IMR-90 (cell line): ENCODE measurements at regions not wholly inside any gene's neighbourhood (a gene's known extent, or its start where the extent isn't known, plus 50 kb on each side); places are given as distances from the start of the nearest gene placed in this dataset.

Source experiments
- ATAC-seq: fragments of 200-7000 bp; cut with Tn5 transposase; 2 replicates; pipeline ENCODE4 v1.9.1; 2020; ENCODE audit warnings: low read depth, mild to moderate bottlenecking, moderate library complexity
- BruUV-seq: library from RNA; stranded (reverse); fragments of 400-500 nt; replicated peaks from 2 replicates; lab custom pipeline; 2021; lab: Mats Ljungman, UMichigan
- CTCF ChIA-PET: fragments of 300-600 bp; formaldehyde crosslinking; extraction: SDS; loops from one replicate; lab custom pipeline; 2021; ENCODE audit warnings: antibody characterized with exemption; lab: Yijun Ruan, JAX
- POLR2A ChIA-PET: fragments of 300-600 bp; sonication (Branson Sonifier 250); formaldehyde crosslinking; loops from one replicate; lab custom pipeline; 2022; ENCODE audit warnings: antibody characterized with exemption; ENCODE audit not compliant: unreplicated experiment; lab: Charles Lee
- DNase-seq: peaks from one replicate; pipeline ENCODE4 v3.0.0; 2013
- H2AFZ ChIP-seq: replicated peaks from 2 replicates; pipeline ENCODE3; 2013; ENCODE audit warnings: low read length, mild to moderate bottlenecking; ENCODE audit not compliant: poor library complexity
- H2AK5ac ChIP-seq: 2 replicates; pipeline ENCODE4 v1.6.1; 2013; ENCODE audit warnings: low read depth, low read length, inconsistent platforms
- H2AK9ac ChIP-seq: replicated peaks from 2 replicates; pipeline ENCODE3; 2013; ENCODE audit warnings: mild to moderate bottlenecking, low read depth, low read length, moderate library complexity; ENCODE audit not compliant: poor library complexity
- H2BK120ac ChIP-seq: 2 replicates; pipeline ENCODE4 v1.6.1; 2013; ENCODE audit warnings: low read depth, low read length, inconsistent platforms
- H2BK15ac ChIP-seq: 3 replicates; pipeline ENCODE4 v1.6.1; 2013; ENCODE audit warnings: low read depth, low read length, inconsistent platforms
- H2BK20ac ChIP-seq: 2 replicates; pipeline ENCODE4 v1.6.1; 2013; ENCODE audit warnings: low read depth, mild to moderate bottlenecking, inconsistent platforms, low read length, moderate library complexity
- H2BK5ac ChIP-seq: 2 replicates; pipeline ENCODE4 v1.6.1; 2013; ENCODE audit warnings: mild to moderate bottlenecking, low read depth, low read length, inconsistent platforms; ENCODE audit not compliant: poor library complexity, severe bottlenecking
- H3K14ac ChIP-seq: replicated peaks from 2 replicates; pipeline ENCODE4 v1.6.1; 2013; ENCODE audit warnings: low read depth, low read length, inconsistent platforms
- H3K18ac ChIP-seq: 2 replicates; pipeline ENCODE4 v1.6.1; 2013; ENCODE audit warnings: low read depth, low read length, control low read depth
- H3K23ac ChIP-seq: 2 replicates; pipeline ENCODE4 v1.6.1; 2013; ENCODE audit warnings: low read depth, low read length, inconsistent platforms
- H3K27ac ChIP-seq: 2 replicates; pipeline ENCODE4 v1.5.1; 2013; ENCODE audit warnings: mild to moderate bottlenecking, control low read depth, low read length; ENCODE audit not compliant: insufficient read depth
- H3K27me3 ChIP-seq: 2 replicates; pipeline ENCODE4 v1.6.1; 2013; ENCODE audit warnings: low read length; ENCODE audit not compliant: control insufficient read depth, insufficient read depth
- H3K36me3 ChIP-seq: 2 replicates; pipeline ENCODE4 v1.6.1; 2013; ENCODE audit warnings: low read length, mixed read lengths; ENCODE audit not compliant: control insufficient read depth, insufficient read depth
- H3K4ac ChIP-seq: 2 replicates; pipeline ENCODE4 v1.6.1; 2013; ENCODE audit warnings: low read depth, low read length, inconsistent platforms
- H3K4me1 ChIP-seq: 2 replicates; pipeline ENCODE4 v1.6.1; 2013; ENCODE audit warnings: low read length, mixed read lengths; ENCODE audit not compliant: control insufficient read depth, insufficient read depth
- H3K4me2 ChIP-seq: 2 replicates; pipeline ENCODE4 v1.6.1; 2013; ENCODE audit warnings: low read depth, mild to moderate bottlenecking, control low read depth, low read length, moderate library complexity
- H3K4me3 ChIP-seq: 2 replicates; pipeline ENCODE4 v1.5.1; 2013; ENCODE audit warnings: low read depth, mild to moderate bottlenecking, control low read depth, low read length, moderate library complexity; ENCODE audit not compliant: insufficient read depth
- H3K56ac ChIP-seq: 2 replicates; pipeline ENCODE4 v1.6.1; 2013; ENCODE audit warnings: low read length, inconsistent platforms; ENCODE audit not compliant: insufficient read depth; ENCODE audit errors: extremely low read depth
- H3K79me1 ChIP-seq, 2 experiments: 2 replicates each; pipeline ENCODE4 v1.6.1; 2013; ENCODE audit warnings: low read length in 2 of 2, inconsistent platforms in 1 of 2, low read depth in 1 of 2
- H3K9ac ChIP-seq: 2 replicates; pipeline ENCODE4 v1.6.1; 2013; ENCODE audit warnings: low read depth, low read length, control low read depth
- H3K9me1 ChIP-seq: 2 replicates; pipeline ENCODE4 v1.6.1; 2013; ENCODE audit warnings: low read length, inconsistent platforms; ENCODE audit not compliant: insufficient read depth
- H3K9me3 ChIP-seq: 2 replicates; pipeline ENCODE4 v1.6.1; 2013; ENCODE audit warnings: low read length; ENCODE audit not compliant: control insufficient read depth, insufficient read depth
- H4K20me1 ChIP-seq: 2 replicates; pipeline ENCODE4 v1.6.1; 2013; ENCODE audit warnings: low read length, inconsistent platforms; ENCODE audit not compliant: insufficient read depth
- H4K5ac ChIP-seq: 2 replicates; pipeline ENCODE4 v1.6.1; 2013; ENCODE audit warnings: mild to moderate bottlenecking, low read depth, low read length, control low read depth
- H4K8ac ChIP-seq, 2 experiments: 2 replicates each; pipeline ENCODE4 v1.6.1; 2013; ENCODE audit warnings: low read depth in 2 of 2, low read length in 2 of 2, control low read depth in 1 of 2, inconsistent platforms in 1 of 2
- H4K91ac ChIP-seq: 2 replicates; pipeline ENCODE4 v1.6.1; 2013; ENCODE audit warnings: low read depth, low read length, inconsistent platforms; ENCODE audit not compliant: insufficient read depth
- BHLHE40 ChIP-seq: fragments of 150-350 bp; IDR thresholded peaks from 2 replicates; pipeline ENCODE4 v1.6.1; 2016; ENCODE audit warnings: mild to moderate bottlenecking, low read depth, low read length
- CEBPB ChIP-seq: IDR thresholded peaks from 2 replicates; pipeline ENCODE4 v1.6.1; 2012; ENCODE audit warnings: low read depth, low read length, improper control_type of control experiment
- CHD1 ChIP-seq: IDR thresholded peaks from 2 replicates; pipeline ENCODE4 v1.6.1; 2012; ENCODE audit warnings: low read depth, low read length, improper control_type of control experiment
- CTCF ChIP-seq: conservative IDR thresholded peaks from 2 replicates; pipeline ENCODE4 v1.5.1; 2012; ENCODE audit warnings: mild to moderate bottlenecking, low read depth, low read length, improper control_type of control experiment
- ELK1 ChIP-seq: fragments of 150-350 bp; IDR thresholded peaks from 2 replicates; pipeline ENCODE4 v1.6.1; 2016; ENCODE audit warnings: low read depth, mild to moderate bottlenecking, low read length, moderate library complexity, borderline replicate concordance
- FOS ChIP-seq: fragments of 150-350 bp; IDR thresholded peaks from 2 replicates; pipeline ENCODE4 v1.6.1; 2016; ENCODE audit warnings: low read depth, low read length
- MAFK ChIP-seq: IDR thresholded peaks from 2 replicates; pipeline ENCODE4 v1.6.1; 2012; ENCODE audit warnings: low read depth, low read length, improper control_type of control experiment
- MAZ ChIP-seq: IDR thresholded peaks from 2 replicates; pipeline ENCODE4 v1.6.1; 2012; ENCODE audit warnings: low read depth, mild to moderate bottlenecking, low read length, improper control_type of control experiment, moderate library complexity, borderline replicate concordance
- MXI1 ChIP-seq: IDR thresholded peaks from 2 replicates; pipeline ENCODE4 v1.6.1; 2012; ENCODE audit warnings: low read depth, mild to moderate bottlenecking, low read length, moderate library complexity, borderline replicate concordance
- NFE2L2 ChIP-seq: fragments of 150-350 bp; IDR thresholded peaks from 2 replicates; pipeline ENCODE4 v1.6.1; 2016; ENCODE audit warnings: low read depth, mild to moderate bottlenecking, low read length
- RAD21 ChIP-seq: IDR thresholded peaks from 2 replicates; pipeline ENCODE4 v1.6.1; 2012; ENCODE audit warnings: low read length, improper control_type of control experiment
- RCOR1 ChIP-seq: IDR thresholded peaks from 2 replicates; pipeline ENCODE4 v1.6.1; 2012; ENCODE audit warnings: mild to moderate bottlenecking, low read length, improper control_type of control experiment; ENCODE audit not compliant: insufficient replicate concordance
- RFX5 ChIP-seq: IDR thresholded peaks from 2 replicates; pipeline ENCODE4 v1.8.0; 2012; ENCODE audit warnings: low read depth, mild to moderate bottlenecking, low read length, moderate library complexity
- SMC3 ChIP-seq: fragments of 150-350 bp; IDR thresholded peaks from 2 replicates; pipeline ENCODE4 v1.6.1; 2016; ENCODE audit warnings: low read depth, mild to moderate bottlenecking, antibody characterized with exemption, low read length, moderate library complexity
- WGBS, 2 experiments: methylation state at CpG; one replicate each; pipeline versions ENCODE4 v1.1.5 to v1.1.7; 2013; ENCODE audit warnings: missing lambda C conversion rate in 2 of 2; ENCODE audit not compliant: insufficient read length in 1 of 2; ENCODE audit errors: extremely low coverage in 2 of 2; 5-methylcytosine and 5-hydroxymethylcytosine counted together
- dilution Hi-C: fragments of 300-500 bp; cut with HindIII; formaldehyde crosslinking; loops from one replicate; pipeline ENCODE4 v1.14.3; 2018; ENCODE audit warnings: low sequenced_read_pairs; ENCODE audit not compliant: unreplicated experiment
- in situ Hi-C: fragments of 300-500 bp; cut with MboI; formaldehyde crosslinking; loops from 3 replicates; pipeline ENCODE4 v1.14.3; 2019; ENCODE audit warnings: low sequenced_read_pairs, inconsistent platforms, mixed read lengths
- intact Hi-C: fragments of 100-400 bp; cut with micrococcal nuclease; formaldehyde crosslinking; loops from 2 replicates; pipeline ENCODE4 v1.10.0; 2022

GRCh38 chr1:70499695-70500094 is 88.6 kb downstream of the CTH start:
- H4K91ac ChIP-seq: no peak overlapping the region
- H3K14ac ChIP-seq: no peak overlapping the region
- H3K18ac ChIP-seq: no peak overlapping the region
- POLR2A ChIA-PET: no interaction called here
- no peak overlapping the region for H3K23ac ChIP-seq
- no peak overlapping the region for H4K8ac ChIP-seq
- H2AFZ ChIP-seq: no peak overlapping the region
- WGBS, 2 experiments: no CpG with 5 or more reads among the region's 1 CpG
- CTCF ChIA-PET: interaction anchor here (0.7 kb wide), 1 partner anchor 13 kb away, joined by 3 read pairs; no protein-coding TSS in a partner anchor
- H3K4me3 ChIP-seq: no peak overlapping the region
- H3K27me3 ChIP-seq: no peaks in the 10 kb centered on the region; the same call in 1 of the 2 replicates
- H4K5ac ChIP-seq: no peak overlapping the region
- H2BK15ac ChIP-seq: no peak overlapping the region
- no peaks in the 10 kb centered on the region for H3K9me3 ChIP-seq
- no peaks in the 10 kb centered on the region for H3K79me1 ChIP-seq
- H3K9ac ChIP-seq: no peak overlapping the region
- no peaks in the 10 kb centered on the region for H3K36me3 ChIP-seq
- ATAC-seq: no peak
- H3K27ac ChIP-seq: no peak overlapping the region
- no peak overlapping the region for H2AK5ac ChIP-seq
- no peak overlapping the region for H3K56ac ChIP-seq
- no peak overlapping the region for H2AK9ac ChIP-seq
- no peak overlapping the region for H3K4ac ChIP-seq
- TF ChIP-seq NFE2L2: no peak
- no peak for TF ChIP-seq BHLHE40
- TF ChIP-seq CEBPB: no peak
- no peak for TF ChIP-seq SMC3
- TF ChIP-seq RFX5: no peak
- TF ChIP-seq RCOR1: no peak
- TF ChIP-seq MAFK: no peak
- no peak for TF ChIP-seq MXI1
- no peak for TF ChIP-seq CTCF
- TF ChIP-seq MAZ: no peak
- no peak for TF ChIP-seq FOS
- TF ChIP-seq CHD1: no peak
- no peak for TF ChIP-seq ELK1
- no peak for TF ChIP-seq RAD21
- H2BK120ac ChIP-seq: no peak overlapping the region
- dilution Hi-C loops: no loop called here
- in situ Hi-C loops: no loop called here
- no peak overlapping the region for H2BK20ac ChIP-seq
- no TSS peak for BruUV-seq
- DNase-seq: no peak
- intact Hi-C loops: no loop called here
- no peaks in the 10 kb centered on the region for H3K9me1 ChIP-seq
- no peaks in the 10 kb centered on the region for H4K20me1 ChIP-seq
- H3K4me1 ChIP-seq: no peaks in the 10 kb centered on the region
- no peak overlapping the region for H2BK5ac ChIP-seq
- no peak overlapping the region for H3K4me2 ChIP-seq
